Activated CD4-positive, alpha-beta T cell treated with anti-CD3 and anti-CD28 coated beads, Interleukin-2, Interleukin-6, amounts not matched to agents 100 ng/mL and 50 ng/mL, durations not matched to agents 16 hours and 8 hours (primary cell): ENCODE measurements at regions not wholly inside any gene's neighbourhood (a gene's known extent, or its start where the extent isn't known, plus 50 kb on each side); places are given as distances from the start of the nearest gene placed in this dataset.

ENCODE experiments used
- DNase-seq: peaks from one replicate; pipeline ENCODE4 v3.0.0-alpha.2; 2020

GRCh38 chr12:127649961-127650360, 617.0 kb upstream of the TMEM132C start:
- DNase-seq: no peak

GRCh38 chr12:127650626-127651025, 616.3 kb upstream of the TMEM132C start:
- no peak for DNase-seq

- DNase-seq: no peak
These were observed 614.7 kb upstream of the TMEM132C start for GRCh38 chr12:127652281-127652680.

GRCh38 chr12:127654383-127654985, 612.5 kb upstream of the TMEM132C start:
- no peak for DNase-seq

GRCh38 chr12:127655691-127656090, 611.3 kb upstream of the TMEM132C start:
- DNase-seq: no peak

GRCh38 chr12:127656266-127656665, 610.7 kb upstream of the TMEM132C start:
- no peak for DNase-seq

GRCh38 chr12:127657036-127657435, 609.9 kb upstream of the TMEM132C start:
- no peak for DNase-seq

GRCh38 chr12:127660961-127661360, 606.0 kb upstream of the TMEM132C start:
- no peak for DNase-seq

GRCh38 chr12:127663716-127664115, 603.3 kb upstream of the TMEM132C start:
- DNase-seq: no peak

- DNase-seq: no peak
These were observed 602.1 kb upstream of the TMEM132C start for GRCh38 chr12:127664901-127665300.

GRCh38 chr12:127667131-127667685, 599.8 kb upstream of the TMEM132C start:
- no peak for DNase-seq

GRCh38 chr12:127670294-127670693, 596.7 kb upstream of the TMEM132C start:
- no peak for DNase-seq

GRCh38 chr12:127670796-127671195, 596.2 kb upstream of the TMEM132C start:
- DNase-seq: no peak

GRCh38 chr12:127675936-127676335, 591.0 kb upstream of the TMEM132C start:
- no peak for DNase-seq

GRCh38 chr12:127677537-127678131, 589.3 kb upstream of the TMEM132C start:
- peak; percentile 66 for DNase-seq

- no peak for DNase-seq
These were observed 588.0 kb upstream of the TMEM132C start for GRCh38 chr12:127678945-127679344.

GRCh38 chr12:127680516-127680915, 586.5 kb upstream of the TMEM132C start:
- no peak for DNase-seq

GRCh38 chr12:127681151-127681754, 585.7 kb upstream of the TMEM132C start:
- no peak for DNase-seq

- DNase-seq: no peak
These were observed 581.5 kb upstream of the TMEM132C start for GRCh38 chr12:127685491-127685890.

GRCh38 chr12:127685931-127686330, 581.0 kb upstream of the TMEM132C start:
- DNase-seq: no peak

- no peak for DNase-seq
These were observed 579.8 kb upstream of the TMEM132C start for GRCh38 chr12:127687181-127687580.

- no peak for DNase-seq
These were observed 578.0 kb upstream of the TMEM132C start for GRCh38 chr12:127688906-127689428.

GRCh38 chr12:127690161-127690560, 576.8 kb upstream of the TMEM132C start:
- no peak for DNase-seq

- no peak for DNase-seq
These were observed 570.0 kb upstream of the TMEM132C start for GRCh38 chr12:127696963-127697362.
